ENCODE measurements at regions not wholly inside any gene's neighbourhood (a gene's known extent, or its start where the extent isn't known, plus 50 kb on each side); places are given as distances from the start of the nearest gene placed in this dataset.
A peak's percentile ranks its signal among the peaks of the same experiment; 100 is the strongest.

DNA sequence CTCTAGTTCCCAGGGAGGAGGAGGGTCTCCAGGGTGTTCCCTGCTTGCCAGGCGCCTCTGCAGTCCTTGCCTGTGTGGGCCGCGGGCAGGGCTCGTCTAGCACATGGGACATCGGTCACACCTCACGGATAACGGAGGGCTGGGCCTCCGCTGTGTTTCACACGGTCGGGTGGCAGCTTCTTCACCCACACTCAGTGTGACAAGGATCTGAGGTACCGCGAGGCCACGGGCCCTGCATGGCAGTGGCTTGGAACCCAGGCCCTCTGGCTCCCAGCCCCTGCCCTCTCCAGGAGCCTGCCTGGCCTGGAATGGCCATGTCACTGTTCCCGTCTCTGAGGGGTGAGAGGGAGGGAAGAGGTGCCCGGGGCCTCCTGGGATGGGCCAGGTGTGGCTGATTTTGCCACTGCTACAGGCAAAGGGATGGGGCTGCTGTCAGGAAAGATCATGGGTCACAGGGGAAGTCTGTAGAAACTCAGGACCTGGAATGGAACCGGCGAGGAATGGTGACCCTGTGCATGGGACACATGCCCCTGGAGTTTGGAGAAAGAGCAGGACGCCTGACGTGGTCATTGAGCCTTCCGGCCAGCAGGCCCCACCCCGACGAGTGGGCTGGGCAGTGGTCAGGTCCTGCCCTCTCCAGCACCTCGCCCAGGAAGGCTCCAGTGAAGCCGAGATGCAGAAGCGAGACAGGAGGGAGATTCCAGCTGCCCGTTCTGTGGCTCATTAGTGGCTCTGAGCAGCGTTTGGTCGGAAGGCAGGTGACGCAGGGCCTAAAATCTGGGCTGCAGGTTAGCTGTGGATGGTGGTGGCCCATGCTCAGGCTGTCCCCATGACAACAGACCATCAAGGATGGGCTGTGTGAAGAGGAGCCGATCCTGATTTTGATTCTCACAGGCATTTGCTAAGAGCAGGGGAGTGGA, 76.5 kb upstream of the GSE1 start:
- H2BK120ac ChIP-seq (ENCODE audit: low read depth, low read length), result no peak overlapping the region
- H3K4me1 ChIP-seq (ENCODE audit: control insufficient read depth, low read depth, low read length), result peaks cover 10% of the 10 kb centered on the region
- no peak overlapping the region for H3K4ac ChIP-seq (ENCODE audit: low read depth, low read length)
- H2AK5ac ChIP-seq (ENCODE audit: low read length), result peak overlapping the region; percentile 54
- H3K27ac ChIP-seq (ENCODE audit: low read depth, low read length), result no peak overlapping the region
- H2BK5ac ChIP-seq (ENCODE audit: low read length), result peak overlapping the region; percentile 35
- H3K79me1 ChIP-seq (ENCODE audit: low read length), result no peaks in the 10 kb centered on the region
- no peak overlapping the region for H3K23ac ChIP-seq (ENCODE audit: low read length)
- H3K9ac ChIP-seq (ENCODE audit: low read length), result no peak overlapping the region
- WGBS (ENCODE audit: extremely low coverage, insufficient coverage, low lambda C conversion rate), result no CpG with 5 or more reads among the region's 30 CpGs
- peak overlapping the region; percentile 54 for H3K56ac ChIP-seq (ENCODE audit: low read length)
- DNase-seq, result peak; percentile 65
- H4K8ac ChIP-seq (ENCODE audit: low read depth, low read length), result no peak overlapping the region
- no peak overlapping the region for H3K4me2 ChIP-seq (ENCODE audit: low read length)
- no peak overlapping the region for H3K4me3 ChIP-seq (ENCODE audit: low read length)
- no peaks in the 10 kb centered on the region for H3K27me3 ChIP-seq (ENCODE audit: insufficient read depth, low read length, poor library complexity)
- H3K18ac ChIP-seq (ENCODE audit: low read length), result no peak overlapping the region
- H4K5ac ChIP-seq (ENCODE audit: low read length), result no peak overlapping the region
- no peaks in the 10 kb centered on the region for H3K79me2 ChIP-seq (ENCODE audit: control insufficient read depth, insufficient read depth, low read length)
- H3K36me3 ChIP-seq (ENCODE audit: control insufficient read depth, insufficient read depth, low read length), result no peaks in the 10 kb centered on the region
- H2BK15ac ChIP-seq (replicated peaks; ENCODE audit: low read depth), result no peak overlapping the region

- Histone ChIP-seq H2BK5ac (ENCODE audit: low read length) (no peak overlapping the region), H3K56ac (ENCODE audit: low read length) (no peak overlapping the region), H3K4ac (ENCODE audit: low read depth, low read length) (no peak overlapping the region), H2BK15ac (replicated peaks; ENCODE audit: low read depth) (no peak overlapping the region), H3K36me3 (ENCODE audit: control insufficient read depth, insufficient read depth, low read length) (no peaks in the 10 kb centered on the region), H4K8ac (ENCODE audit: low read depth, low read length) (no peak overlapping the region), H2BK120ac (ENCODE audit: low read depth, low read length) (no peak overlapping the region), H3K18ac (ENCODE audit: low read length) (no peak overlapping the region), H3K79me2 (ENCODE audit: control insufficient read depth, insufficient read depth, low read length) (no peaks in the 10 kb centered on the region), H4K5ac (ENCODE audit: low read length) (no peak overlapping the region), H3K27me3 (ENCODE audit: insufficient read depth, low read length, poor library complexity) (no peaks in the 10 kb centered on the region), H3K27ac (ENCODE audit: low read depth, low read length) (no peak overlapping the region), H3K4me2 (ENCODE audit: low read length) (no peak overlapping the region), H2AK5ac (ENCODE audit: low read length) (no peak overlapping the region), H3K4me3 (ENCODE audit: low read length) (no peak overlapping the region), H3K9ac (ENCODE audit: low read length) (no peak overlapping the region), H3K79me1 (ENCODE audit: low read length) (no peaks in the 10 kb centered on the region), H3K4me1 (ENCODE audit: control insufficient read depth, low read depth, low read length) (peaks cover 10% of the 10 kb centered on the region), H3K23ac (ENCODE audit: low read length) (no peak overlapping the region)
- DNase-seq, result no peak
- WGBS (ENCODE audit: extremely low coverage, insufficient coverage, low lambda C conversion rate), result no CpG with 5 or more reads among the region's 16 CpGs
Observed at GRCh38 chr16:85537331-85537788, 75.8 kb upstream of the GSE1 start.

GRCh38 chr16:85537795-85538401, 75.2 kb upstream of the GSE1 start:
- H3K27me3 ChIP-seq (ENCODE audit: insufficient read depth, low read length, poor library complexity), result no peaks in the 10 kb centered on the region

DNA sequence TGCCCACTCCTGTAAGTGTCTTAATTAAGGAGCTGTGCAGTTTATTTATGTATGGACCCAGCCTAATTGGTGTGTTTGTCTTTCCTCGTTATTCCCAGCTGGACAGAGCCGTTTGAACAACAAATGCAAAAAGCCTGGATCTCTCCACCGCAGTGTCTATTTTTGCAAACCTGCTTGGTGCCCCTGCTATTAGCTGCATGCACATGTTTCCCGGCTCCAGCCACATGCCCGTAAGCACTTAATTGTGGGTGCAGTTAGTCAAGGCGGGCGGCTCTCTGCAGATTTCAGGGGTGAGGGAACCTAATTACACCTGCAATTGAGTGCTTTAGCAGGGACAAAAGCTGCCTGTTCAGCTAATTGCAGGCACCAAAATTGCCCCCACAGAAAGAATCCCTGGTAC, 74.0 kb upstream of the GSE1 start:
- no peak overlapping the region for H2BK120ac ChIP-seq (ENCODE audit: low read depth, low read length)
- H3K79me1 ChIP-seq (ENCODE audit: low read length), result no peaks in the 10 kb centered on the region
- no peak for DNase-seq
- H2BK15ac ChIP-seq (replicated peaks; ENCODE audit: low read depth), result no peak overlapping the region
- no peak overlapping the region for H2BK5ac ChIP-seq (ENCODE audit: low read length)
- H3K9ac ChIP-seq (ENCODE audit: low read length), result no peak overlapping the region
- H3K23ac ChIP-seq (ENCODE audit: low read length), result no peak overlapping the region
- H3K56ac ChIP-seq (ENCODE audit: low read length), result no peak overlapping the region
- no peak overlapping the region for H3K4me2 ChIP-seq (ENCODE audit: low read length)
- no peak overlapping the region for H3K27ac ChIP-seq (ENCODE audit: low read depth, low read length)
- no CpG with 5 or more reads among the region's 7 CpGs for WGBS (ENCODE audit: extremely low coverage, insufficient coverage, low lambda C conversion rate)
- no peak overlapping the region for H4K5ac ChIP-seq (ENCODE audit: low read length)
- H2AK5ac ChIP-seq (ENCODE audit: low read length), result no peak overlapping the region
- no peak overlapping the region for H3K4ac ChIP-seq (ENCODE audit: low read depth, low read length)
- H3K4me3 ChIP-seq (ENCODE audit: low read length), result no peak overlapping the region
- no peaks in the 10 kb centered on the region for H3K27me3 ChIP-seq (ENCODE audit: insufficient read depth, low read length, poor library complexity)
- no peaks in the 10 kb centered on the region for H3K79me2 ChIP-seq (ENCODE audit: control insufficient read depth, insufficient read depth, low read length)
- H3K18ac ChIP-seq (ENCODE audit: low read length), result no peak overlapping the region
- no peaks in the 10 kb centered on the region for H3K36me3 ChIP-seq (ENCODE audit: control insufficient read depth, insufficient read depth, low read length)
- peaks cover 10% of the 10 kb centered on the region for H3K4me1 ChIP-seq (ENCODE audit: control insufficient read depth, low read depth, low read length)
- no peak overlapping the region for H4K8ac ChIP-seq (ENCODE audit: low read depth, low read length)

More at GRCh38 chr16:85537795-85538401, 75.2 kb upstream of the GSE1 start:
- peaks cover 10% of the 10 kb centered on the region for H3K4me1 ChIP-seq (ENCODE audit: control insufficient read depth, low read depth, low read length)
- H3K4me3 ChIP-seq (ENCODE audit: low read length), result no peak overlapping the region
- no peaks in the 10 kb centered on the region for H3K79me2 ChIP-seq (ENCODE audit: control insufficient read depth, insufficient read depth, low read length)
- H3K56ac ChIP-seq (ENCODE audit: low read length), result peak overlapping the region; percentile 17
- H3K36me3 ChIP-seq (ENCODE audit: control insufficient read depth, insufficient read depth, low read length), result no peaks in the 10 kb centered on the region
- H3K18ac ChIP-seq (ENCODE audit: low read length), result no peak overlapping the region
- no peak overlapping the region for H2BK120ac ChIP-seq (ENCODE audit: low read depth, low read length)
- no peak overlapping the region for H3K4me2 ChIP-seq (ENCODE audit: low read length)
- no peak overlapping the region for H3K23ac ChIP-seq (ENCODE audit: low read length)
- H2BK15ac ChIP-seq (replicated peaks; ENCODE audit: low read depth), result no peak overlapping the region
- H3K79me1 ChIP-seq (ENCODE audit: low read length), result no peaks in the 10 kb centered on the region
- WGBS (ENCODE audit: extremely low coverage, insufficient coverage, low lambda C conversion rate), result no CpG with 5 or more reads among the region's 17 CpGs
- no peak overlapping the region for H3K27ac ChIP-seq (ENCODE audit: low read depth, low read length)
- H2BK5ac ChIP-seq (ENCODE audit: low read length), result no peak overlapping the region
- no peak overlapping the region for H4K8ac ChIP-seq (ENCODE audit: low read depth, low read length)
- no peak overlapping the region for H3K4ac ChIP-seq (ENCODE audit: low read depth, low read length)
- no peak overlapping the region for H2AK5ac ChIP-seq (ENCODE audit: low read length)
- H4K5ac ChIP-seq (ENCODE audit: low read length), result no peak overlapping the region
- no peak overlapping the region for H3K9ac ChIP-seq (ENCODE audit: low read length)
- DNase-seq, result no peak

GRCh38 chr16:85539629-85540291, 73.4 kb upstream of the GSE1 start:
- no peaks in the 10 kb centered on the region for H3K79me2 ChIP-seq (ENCODE audit: control insufficient read depth, insufficient read depth, low read length)
- no peak overlapping the region for H2BK15ac ChIP-seq (replicated peaks; ENCODE audit: low read depth)
- no peak overlapping the region for H3K56ac ChIP-seq (ENCODE audit: low read length)
- no peak overlapping the region for H3K9ac ChIP-seq (ENCODE audit: low read length)
- H2AK5ac ChIP-seq (ENCODE audit: low read length), result no peak overlapping the region
- H3K4ac ChIP-seq (ENCODE audit: low read depth, low read length), result no peak overlapping the region
- H2BK5ac ChIP-seq (ENCODE audit: low read length), result no peak overlapping the region
- no peaks in the 10 kb centered on the region for H3K36me3 ChIP-seq (ENCODE audit: control insufficient read depth, insufficient read depth, low read length)
- H3K23ac ChIP-seq (ENCODE audit: low read length), result no peak overlapping the region
- DNase-seq, result no peak
- H3K27me3 ChIP-seq (ENCODE audit: insufficient read depth, low read length, poor library complexity), result no peaks in the 10 kb centered on the region
- H3K18ac ChIP-seq (ENCODE audit: low read length), result no peak overlapping the region
- H3K4me3 ChIP-seq (ENCODE audit: low read length), result no peak overlapping the region
- no peak overlapping the region for H4K8ac ChIP-seq (ENCODE audit: low read depth, low read length)
- H2BK120ac ChIP-seq (ENCODE audit: low read depth, low read length), result no peak overlapping the region
- no peaks in the 10 kb centered on the region for H3K79me1 ChIP-seq (ENCODE audit: low read length)
- H3K4me1 ChIP-seq (ENCODE audit: control insufficient read depth, low read depth, low read length), result peaks cover 10% of the 10 kb centered on the region
- H3K27ac ChIP-seq (ENCODE audit: low read depth, low read length), result no peak overlapping the region
- H3K4me2 ChIP-seq (ENCODE audit: low read length), result no peak overlapping the region
- WGBS (ENCODE audit: extremely low coverage, insufficient coverage, low lambda C conversion rate), result no CpG with 5 or more reads among the region's 12 CpGs
- H4K5ac ChIP-seq (ENCODE audit: low read length), result no peak overlapping the region

Measured in mesendoderm (in vitro differentiated cells).